Dendritic cell treated with granulocyte-macrophage colony-stimulating factor and Interleukin-4, amounts not matched to agents 40 ng/mL and 50 ng/mL, for 4 days (primary cell): ENCODE measurements at regions not wholly inside any gene's neighbourhood (a gene's known extent, or its start where the extent isn't known, plus 50 kb on each side); places are given as distances from the start of the nearest gene placed in this dataset.
"Not testable (repeated sequence)": the region's sequence is repeated elsewhere in the genome, so short reads cannot be mapped to it uniquely, and the experiment has no call there.

Experiments used
- H3K27ac Mint-ChIP-seq: one replicate; pipeline ENCODE4 v1.8.0; 2022; ENCODE audit warnings: mild to moderate bottlenecking, mixed read lengths
- H3K27me3 Mint-ChIP-seq: one replicate; pipeline ENCODE4 v1.8.0; 2022; ENCODE audit warnings: mild to moderate bottlenecking, mixed read lengths
- H3K36me3 Mint-ChIP-seq: one replicate; pipeline ENCODE4 v1.8.0; 2022; ENCODE audit warnings: low read depth, mixed read lengths
- H3K4me1 Mint-ChIP-seq: one replicate; pipeline ENCODE4 v1.8.0; 2022; ENCODE audit warnings: low read depth, mixed read lengths
- H3K4me3 Mint-ChIP-seq: one replicate; pipeline ENCODE4 v1.8.0; 2022; ENCODE audit warnings: mild to moderate bottlenecking, moderate library complexity, mixed read lengths
- H3K9me3 Mint-ChIP-seq: one replicate; pipeline ENCODE4 v1.8.0; 2022; ENCODE audit warnings: mixed read lengths
- intact Hi-C: fragments of 100-400 bp; cut with micrococcal nuclease; formaldehyde crosslinking; loops from one replicate; pipeline ENCODE4 v1.15.0; 2022

DNA sequence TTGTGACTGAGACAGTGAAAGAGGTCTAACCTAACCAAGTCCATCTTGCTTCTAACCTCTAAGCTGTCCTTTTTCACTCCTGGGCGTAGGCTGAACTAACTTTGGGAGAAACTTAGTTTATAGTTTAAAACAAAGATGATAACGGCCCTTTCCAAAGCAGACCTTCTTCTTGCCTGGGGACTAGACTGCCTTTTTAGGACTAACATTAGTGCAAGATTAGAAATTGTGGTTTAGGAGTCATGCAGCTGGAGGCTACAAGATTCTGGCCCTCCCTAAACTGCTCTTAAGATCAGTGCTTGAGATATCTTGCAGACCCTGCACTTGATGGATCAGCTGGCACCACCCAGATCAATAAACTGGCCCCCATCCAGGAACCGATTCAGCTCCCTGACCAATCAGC lies 130.9 kb downstream of the ARSF start:
- H3K27me3 Mint-ChIP-seq, H3K4me1 Mint-ChIP-seq, H3K27ac Mint-ChIP-seq, H3K36me3 Mint-ChIP-seq, intact Hi-C loops, H3K9me3 Mint-ChIP-seq, H3K4me3 Mint-ChIP-seq: not testable (repeated sequence)

DNA sequence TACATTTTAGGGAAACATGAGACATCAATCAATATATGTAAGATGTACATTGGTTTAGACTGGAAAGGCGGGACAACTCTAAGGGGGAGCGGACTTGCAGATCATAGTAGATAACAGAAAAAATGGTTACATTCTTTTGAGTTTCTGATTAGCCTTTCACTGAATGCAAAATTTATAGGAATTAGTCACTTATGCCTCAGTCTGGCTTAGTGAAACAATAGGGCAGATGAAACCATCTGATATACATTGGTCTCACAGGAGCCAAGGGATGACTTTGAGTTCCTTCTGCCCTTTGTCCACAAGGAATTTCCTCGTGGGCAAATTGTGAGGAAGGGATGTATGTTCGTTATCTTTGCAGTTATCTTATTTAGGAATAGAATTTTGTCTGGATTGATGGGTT lies 128.2 kb downstream of the ARSF start:
- Mint-ChIP-seq H3K4me1 (no peaks in the 10 kb centered on the region), H3K36me3 (no peaks in the 10 kb centered on the region), H3K27ac (no peak overlapping the region), H3K4me3 (no peak overlapping the region), H3K9me3 (no peaks in the 10 kb centered on the region), H3K27me3 (no peaks in the 10 kb centered on the region)
- intact Hi-C loops: no loop called here

DNA sequence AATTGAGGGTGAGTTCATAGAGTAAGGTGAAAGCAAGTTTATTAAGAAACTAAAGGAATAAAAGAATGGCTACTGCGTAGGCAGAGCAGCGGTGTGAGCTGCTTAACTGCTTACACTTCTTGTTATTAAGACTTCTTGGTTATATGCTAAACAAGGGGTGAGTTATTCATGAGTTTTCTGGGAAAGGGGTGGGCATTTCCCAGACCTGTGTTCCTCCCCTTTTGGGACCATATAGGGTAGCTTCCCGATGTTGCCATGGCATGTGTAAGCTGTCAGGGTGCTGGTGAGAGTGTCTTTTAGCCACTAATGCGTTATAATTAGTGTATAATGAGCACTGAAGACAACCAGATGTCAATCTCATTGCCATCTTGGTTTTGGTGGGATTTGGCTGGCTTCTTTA lies 126.5 kb downstream of the ARSF start:
- no peaks in the 10 kb centered on the region for H3K27me3 Mint-ChIP-seq
- H3K36me3 Mint-ChIP-seq: no peaks in the 10 kb centered on the region

DNA sequence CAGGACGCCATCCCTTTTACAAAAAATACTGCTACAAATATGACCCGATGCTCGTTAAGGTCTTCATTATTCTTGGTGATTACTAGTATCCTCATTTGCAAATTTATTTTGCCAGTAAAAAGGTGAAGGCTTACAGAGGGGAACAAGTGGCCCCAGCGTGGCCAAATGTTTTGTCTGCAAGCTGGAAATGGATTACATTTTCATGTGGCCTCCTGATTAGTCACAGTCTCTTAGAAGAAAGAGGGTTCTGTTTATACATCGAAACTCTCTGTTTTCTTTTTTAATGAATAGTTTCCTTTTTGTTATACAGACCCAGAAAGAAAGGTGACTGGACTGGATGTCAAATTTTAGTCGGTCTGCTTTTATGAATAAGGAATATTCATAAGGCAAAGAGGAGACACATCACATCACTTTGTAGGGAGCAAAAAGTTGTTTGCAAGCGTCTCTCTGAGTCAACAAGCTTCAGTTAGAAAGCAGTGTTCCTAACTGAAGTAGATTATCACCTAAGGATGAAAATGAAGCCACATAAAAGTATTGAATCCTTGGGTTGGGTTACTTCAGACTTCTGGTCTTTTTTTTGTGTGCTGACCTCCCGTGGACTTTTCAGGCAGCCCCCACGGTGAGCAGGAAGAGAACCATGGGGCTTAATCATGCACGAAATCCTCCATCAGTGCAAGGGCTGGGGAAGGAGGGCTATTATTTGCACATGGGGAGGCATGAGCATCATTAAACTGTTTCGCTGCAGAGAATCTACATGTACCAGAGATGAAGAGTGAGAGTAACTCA lies 125.6 kb downstream of the ARSF start:
- Mint-ChIP-seq H3K36me3 (no peaks in the 10 kb centered on the region), H3K4me3 (no peak overlapping the region), H3K27me3 (no peaks in the 10 kb centered on the region), H3K4me1 (no peaks in the 10 kb centered on the region), H3K27ac (no peak overlapping the region), H3K9me3 (no peaks in the 10 kb centered on the region)
- intact Hi-C loops: no loop called here

More for the DNA sequence above, 126.5 kb downstream of the ARSF start:
- no peak overlapping the region for H3K27ac Mint-ChIP-seq
- H3K4me1 Mint-ChIP-seq: no peaks in the 10 kb centered on the region
- no peak overlapping the region for H3K4me3 Mint-ChIP-seq
- no peaks in the 10 kb centered on the region for H3K9me3 Mint-ChIP-seq
- intact Hi-C loops: no loop called here

DNA sequence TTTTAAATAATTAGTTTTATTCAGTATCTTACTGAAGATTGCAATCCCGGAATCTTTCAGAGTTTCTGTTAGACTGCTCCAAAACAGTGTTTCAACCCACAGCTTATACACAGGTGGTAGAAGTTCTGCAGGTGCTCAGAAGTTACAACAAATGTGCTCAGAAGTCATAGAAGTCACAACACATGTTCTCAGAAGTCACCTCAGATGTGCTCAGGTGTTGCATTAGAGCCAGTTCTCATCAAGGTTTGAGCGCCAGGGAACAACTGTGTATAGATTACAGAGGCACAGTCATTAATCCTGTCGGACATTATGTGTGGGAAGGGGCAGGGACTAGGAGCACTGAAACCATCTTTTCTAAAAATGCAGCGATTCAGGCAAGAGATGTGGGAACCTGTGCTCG lies 124.5 kb downstream of the ARSF start:
- no peaks in the 10 kb centered on the region for H3K4me1 Mint-ChIP-seq
- no peaks in the 10 kb centered on the region for H3K27me3 Mint-ChIP-seq
- H3K36me3 Mint-ChIP-seq: no peaks in the 10 kb centered on the region
- H3K9me3 Mint-ChIP-seq: no peaks in the 10 kb centered on the region
- intact Hi-C loops: no loop called here
- no peak overlapping the region for H3K27ac Mint-ChIP-seq
- no peak overlapping the region for H3K4me3 Mint-ChIP-seq
